IPS DF 4.7 (cell line): ENCODE measurements at regions not wholly inside any gene's neighbourhood (a gene's known extent, or its start where the extent isn't known, plus 50 kb on each side); places are given as distances from the start of the nearest gene placed in this dataset.

Experiments used
- DNase-seq: peaks from one replicate; pipeline ENCODE4 v3.0.0-alpha.2; 2013; ENCODE audit warnings: low spot score; ENCODE audit errors: extremely low read depth

DNA sequence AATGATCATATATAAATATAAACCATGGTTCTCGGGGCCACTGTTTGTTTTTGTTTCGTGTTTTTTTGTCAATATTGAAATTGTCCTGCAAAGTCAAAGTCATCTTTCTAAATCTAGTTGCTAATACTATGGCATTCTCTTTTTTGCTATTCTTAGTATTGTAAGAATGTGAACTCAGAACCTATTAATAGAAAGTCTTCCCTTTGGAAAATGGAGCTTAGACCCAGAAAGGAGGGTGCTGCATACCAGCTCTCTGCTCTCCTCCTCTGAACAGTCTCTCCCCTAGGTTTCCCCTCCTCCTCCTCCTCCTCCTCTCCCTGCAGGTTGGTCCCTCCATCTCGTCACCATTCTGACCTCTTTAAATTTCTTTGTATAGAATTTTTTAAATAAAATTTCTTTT lies 150.4 kb upstream of the CCN2 start:
- DNase-seq, result no peak

GRCh38 chr6:132100388-132100990 lies 149.3 kb upstream of the CCN2 start:
- no peak for DNase-seq

- no peak for DNase-seq
Measured at GRCh38 chr6:132096996-132097395, 145.8 kb upstream of the CCN2 start.

- no peak for DNase-seq
Measured at GRCh38 chr6:132096245-132096644, 145.1 kb upstream of the CCN2 start.

GRCh38 chr6:132089173-132089572 lies 138.0 kb upstream of the CCN2 start:
- DNase-seq, result no peak

GRCh38 chr6:132088150-132088549 lies 137.0 kb upstream of the CCN2 start:
- DNase-seq, result no peak

- DNase-seq, result no peak
Measured at GRCh38 chr6:132087391-132087790, 136.2 kb upstream of the CCN2 start.

GRCh38 chr6:132085731-132086130 lies 134.6 kb upstream of the CCN2 start:
- DNase-seq, result no peak

- DNase-seq, result no peak
Measured at GRCh38 chr6:132084811-132085509, 133.8 kb upstream of the CCN2 start.

DNA sequence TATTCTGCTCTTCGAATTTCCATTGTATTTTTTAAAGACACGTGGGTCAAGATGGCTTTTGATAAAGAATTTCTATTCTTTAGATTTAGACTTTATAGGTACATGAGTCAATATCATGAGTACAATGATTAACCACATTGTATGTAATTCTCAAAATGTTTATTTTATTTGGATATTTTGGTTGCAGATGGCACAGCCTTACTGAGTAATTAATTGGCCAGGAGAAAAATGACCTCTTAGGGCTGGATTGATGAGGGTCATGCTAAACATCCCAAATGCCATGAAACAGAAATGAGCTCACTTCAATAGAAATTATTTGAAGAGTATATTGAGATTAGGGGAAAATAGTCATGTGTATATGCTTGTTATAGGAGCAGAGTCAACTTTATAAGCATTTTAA lies 131.2 kb upstream of the CCN2 start:
- no peak for DNase-seq

GRCh38 chr6:132081338-132081737 lies 130.2 kb upstream of the CCN2 start:
- no peak for DNase-seq

GRCh38 chr6:132079286-132079685 lies 128.1 kb upstream of the CCN2 start:
- DNase-seq, result no peak

DNA sequence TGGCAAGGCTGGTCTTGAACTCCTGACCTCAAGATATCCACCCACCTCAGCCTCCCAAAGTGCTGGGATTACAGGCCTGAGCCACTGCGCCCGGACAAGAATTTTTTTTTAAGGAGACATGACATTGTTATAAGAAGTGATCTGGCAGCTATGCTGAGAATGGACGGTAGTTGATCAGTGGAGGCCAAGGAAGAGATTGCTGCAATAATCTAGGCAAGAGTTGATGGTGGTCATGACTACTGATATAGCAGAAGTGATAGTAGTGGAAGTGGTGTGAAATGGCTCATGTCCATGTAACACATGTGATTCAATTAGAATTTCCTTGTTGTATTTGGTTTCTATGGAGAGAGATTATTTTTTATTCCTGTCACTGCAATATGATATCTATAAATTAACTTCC lies 125.3 kb upstream of the CCN2 start:
- no peak for DNase-seq

DNA sequence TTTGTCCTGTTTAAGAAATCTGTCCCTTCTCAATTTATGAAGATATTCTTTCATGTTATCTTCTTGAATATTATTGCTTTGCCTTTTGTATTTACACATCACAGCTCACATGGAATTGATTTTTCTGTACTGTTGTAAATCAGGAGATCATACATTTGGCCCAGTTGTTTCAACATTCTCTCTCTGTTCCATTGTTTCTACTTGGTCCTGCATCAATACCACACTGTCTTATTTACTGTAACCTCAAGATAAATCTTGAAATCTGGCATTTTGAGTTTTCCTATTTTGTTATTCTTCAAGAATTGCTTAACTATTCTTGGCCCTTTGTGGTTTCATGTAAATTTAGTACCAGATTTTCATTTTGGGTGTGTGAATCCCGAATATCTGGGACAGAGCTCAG lies 121.7 kb upstream of the CCN2 start:
- no peak for DNase-seq

DNA sequence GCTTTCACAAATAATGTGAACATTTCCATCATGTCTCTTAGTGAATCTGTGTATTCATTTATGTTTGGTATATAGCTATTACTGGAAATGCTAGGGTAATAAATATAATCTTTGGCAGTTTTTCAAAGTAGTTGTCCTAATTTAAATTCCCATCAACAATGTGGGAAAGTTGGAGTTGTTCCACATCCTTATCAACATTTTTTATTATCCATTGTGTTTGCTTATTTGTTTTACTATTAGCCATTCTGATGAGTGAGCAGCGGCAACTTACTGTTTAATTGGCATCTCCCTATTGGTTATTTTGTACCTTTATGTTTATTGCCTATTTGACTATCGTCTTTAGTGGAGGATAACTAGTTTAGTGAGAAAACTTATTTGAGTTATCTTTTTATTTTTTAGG lies 121.1 kb upstream of the CCN2 start:
- DNase-seq, result no peak

DNA sequence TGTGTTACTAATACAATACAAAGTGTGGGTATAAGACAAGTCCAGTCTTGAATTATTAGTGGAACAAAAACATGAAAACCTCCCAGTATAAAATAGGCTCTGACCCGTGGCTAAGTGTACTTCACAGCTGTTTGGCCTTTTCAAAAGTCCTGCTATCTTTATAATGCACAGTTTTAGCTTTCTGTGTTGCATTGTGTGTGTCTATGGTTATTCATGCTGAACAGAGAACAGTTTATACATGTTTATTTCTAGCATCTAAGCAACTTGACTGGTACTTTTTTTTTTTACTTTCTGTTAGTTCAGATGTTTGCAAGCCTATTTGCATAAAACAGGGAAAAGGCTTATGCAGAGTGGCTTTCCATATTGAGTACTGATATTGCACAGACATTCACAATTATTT lies 119.2 kb upstream of the CCN2 start:
- DNase-seq, result no peak

- DNase-seq, result no peak
Measured at GRCh38 chr6:132068766-132069165, 117.6 kb upstream of the CCN2 start.

GRCh38 chr6:132067286-132067685 lies 116.1 kb upstream of the CCN2 start:
- DNase-seq, result no peak

DNA sequence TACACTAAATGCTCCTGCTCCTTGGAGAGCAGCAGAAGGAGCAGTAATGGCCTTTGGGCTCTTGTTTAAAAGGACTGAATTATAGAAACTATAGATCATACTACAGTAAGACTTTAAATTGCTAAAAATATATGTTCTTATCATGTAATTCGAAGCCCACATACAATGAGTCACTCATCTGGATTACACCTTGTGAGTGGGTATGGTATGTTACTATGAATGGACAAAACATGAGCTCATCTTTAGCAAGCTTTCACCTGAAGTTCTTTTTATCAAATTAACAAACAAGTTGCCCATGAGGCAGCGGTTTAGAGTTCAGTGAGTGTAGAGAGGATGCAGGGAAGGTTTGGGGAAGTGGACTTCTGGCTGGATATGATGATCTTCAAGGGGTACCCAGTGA lies 114.4 kb upstream of the CCN2 start:
- DNase-seq, result no peak

- no peak for DNase-seq
Measured at GRCh38 chr6:132063738-132064137, 112.6 kb upstream of the CCN2 start.

DNA sequence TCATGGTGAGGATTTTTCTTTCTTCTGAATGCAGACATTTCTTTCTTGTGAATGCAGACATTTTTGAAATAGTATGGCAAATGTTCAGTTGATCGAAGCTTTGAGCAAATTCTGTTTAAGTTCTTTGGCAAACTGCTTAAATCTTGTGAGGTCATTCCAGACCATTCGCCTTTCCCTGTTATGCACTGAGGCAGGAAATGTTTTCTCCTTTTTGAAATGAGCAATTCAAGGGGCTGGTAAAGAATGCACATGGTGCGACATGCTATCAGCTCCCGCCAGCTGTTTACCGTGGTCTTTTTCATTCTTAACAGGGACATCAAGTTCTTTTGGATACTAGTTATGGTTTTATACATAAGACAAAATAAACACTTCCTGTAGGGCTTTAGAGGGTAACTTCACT lies 112.0 kb upstream of the CCN2 start:
- no peak for DNase-seq

DNA sequence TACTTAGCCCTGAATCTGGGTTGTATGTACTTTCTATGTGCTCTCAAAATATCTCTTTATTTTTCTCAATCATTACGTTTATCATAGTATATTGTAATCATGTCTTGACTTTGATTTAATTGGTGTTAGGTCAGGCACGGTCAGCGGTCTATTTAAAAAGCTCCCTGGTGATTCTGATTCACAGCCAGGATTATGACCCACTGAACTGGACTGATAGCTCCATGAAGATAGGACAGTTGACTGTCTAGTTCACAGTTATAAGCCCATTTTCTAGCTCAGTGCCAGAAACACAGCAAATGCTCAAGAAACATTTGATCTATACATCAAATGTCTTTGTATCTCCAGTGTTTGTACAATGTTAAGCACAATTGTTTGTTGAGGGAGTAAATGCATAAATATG lies 111.5 kb upstream of the CCN2 start:
- no peak for DNase-seq

DNA sequence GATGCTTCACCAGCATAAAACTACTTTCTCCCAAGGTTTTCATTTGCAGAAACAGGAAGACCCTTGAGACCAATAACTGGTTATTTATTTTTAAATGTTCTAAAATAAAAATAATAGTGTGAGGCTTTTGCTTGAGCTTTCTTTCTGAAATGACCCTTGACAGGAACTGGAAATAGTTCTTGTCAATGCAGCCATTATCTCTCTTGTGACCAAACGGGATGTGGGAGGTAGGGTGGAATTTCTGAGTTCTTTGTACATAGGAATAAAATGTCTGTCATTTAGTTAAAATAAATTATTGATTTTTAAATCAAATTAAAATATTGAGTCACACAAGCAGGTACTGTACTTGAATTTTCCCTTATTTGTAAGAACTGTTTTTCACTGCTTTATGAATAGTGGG lies 110.2 kb upstream of the CCN2 start:
- DNase-seq, result no peak

- DNase-seq, result no peak
Measured at GRCh38 chr6:132060591-132060990, 109.4 kb upstream of the CCN2 start.
